ENCODE measurements at regions not wholly inside any gene's neighbourhood (a gene's known extent, or its start where the extent isn't known, plus 50 kb on each side); places are given as distances from the start of the nearest gene placed in this dataset.

DNA sequence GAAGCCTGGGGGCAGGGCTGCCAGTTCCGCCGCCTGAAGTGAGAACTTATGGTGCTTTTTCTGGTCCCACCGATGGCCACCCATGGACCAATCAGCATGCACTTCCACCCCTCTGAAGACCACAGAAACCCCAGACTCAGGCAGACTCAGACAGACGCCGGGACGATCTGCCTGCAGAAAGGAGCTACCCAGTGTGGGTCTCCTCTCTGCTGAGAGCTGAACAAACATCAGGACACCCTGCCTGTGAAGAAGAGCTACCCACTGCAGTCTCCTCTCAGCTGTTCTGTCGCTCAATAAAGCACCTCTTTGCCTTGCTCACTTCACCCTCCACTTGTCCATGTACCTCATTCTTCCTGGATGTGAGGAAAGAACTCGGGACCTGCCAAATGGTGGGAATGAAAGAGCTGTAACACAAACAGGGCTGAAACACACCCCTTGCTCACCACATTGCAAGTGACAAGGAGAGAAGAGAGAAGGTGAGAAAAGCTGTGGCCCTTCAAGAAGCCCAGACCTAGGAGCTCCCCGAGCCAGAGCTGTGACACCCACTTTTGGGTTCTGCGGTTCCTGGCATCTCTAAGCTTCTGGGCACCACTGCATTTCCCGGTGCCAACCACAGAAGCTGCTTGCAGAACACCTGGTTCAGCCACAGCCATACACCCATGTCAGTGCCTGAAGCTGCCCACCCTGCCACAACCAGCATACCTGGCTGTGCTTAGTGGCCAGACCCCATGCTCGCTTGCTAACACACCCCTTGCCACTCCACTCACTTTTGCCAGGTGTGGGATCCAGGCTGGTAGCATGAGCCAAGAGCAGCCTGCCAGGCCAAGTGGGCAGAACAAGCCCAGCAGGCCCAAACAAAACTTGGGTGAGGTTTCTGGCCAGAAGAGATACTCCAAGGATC lies 114.3 kb upstream of the TSLP start:
- DNase-seq: no peak
- peaks cover 0 to 4% (median under 1%) of the 10 kb centered on the region in 4 donors for H3K4me1 ChIP-seq
- 72 to 78% methylated on average over 12 of the region's 12 CpGs for WGBS, 2 donors
- no peaks in the 10 kb centered on the region for H3K27me3 ChIP-seq
- intact Hi-C loops (cut with DNase I): no loop called here
- no peaks in the 10 kb centered on the region for H3K36me3 ChIP-seq
- H3K4me3 ChIP-seq: no peak overlapping the region
- no peak for TF ChIP-seq POLR2A (IDR thresholded peaks at IDR 0.05)
- TF ChIP-seq, protein P1, sequence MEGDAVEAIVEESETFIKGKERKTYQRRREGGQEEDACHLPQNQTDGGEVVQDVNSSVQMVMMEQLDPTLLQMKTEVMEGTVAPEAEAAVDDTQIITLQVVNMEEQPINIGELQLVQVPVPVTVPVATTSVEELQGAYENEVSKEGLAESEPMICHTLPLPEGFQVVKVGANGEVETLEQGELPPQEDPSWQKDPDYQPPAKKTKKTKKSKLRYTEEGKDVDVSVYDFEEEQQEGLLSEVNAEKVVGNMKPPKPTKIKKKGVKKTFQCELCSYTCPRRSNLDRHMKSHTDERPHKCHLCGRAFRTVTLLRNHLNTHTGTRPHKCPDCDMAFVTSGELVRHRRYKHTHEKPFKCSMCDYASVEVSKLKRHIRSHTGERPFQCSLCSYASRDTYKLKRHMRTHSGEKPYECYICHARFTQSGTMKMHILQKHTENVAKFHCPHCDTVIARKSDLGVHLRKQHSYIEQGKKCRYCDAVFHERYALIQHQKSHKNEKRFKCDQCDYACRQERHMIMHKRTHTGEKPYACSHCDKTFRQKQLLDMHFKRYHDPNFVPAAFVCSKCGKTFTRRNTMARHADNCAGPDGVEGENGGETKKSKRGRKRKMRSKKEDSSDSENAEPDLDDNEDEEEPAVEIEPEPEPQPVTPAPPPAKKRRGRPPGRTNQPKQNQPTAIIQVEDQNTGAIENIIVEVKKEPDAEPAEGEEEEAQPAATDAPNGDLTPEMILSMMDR (IDR thresholded peaks at IDR 0.05): no peak
- no peak for TF ChIP-seq EP300 (IDR thresholded peaks at IDR 0.05)
- H3K9me3 ChIP-seq: no peaks in the 10 kb centered on the region
- H3K27ac ChIP-seq: no peak overlapping the region

DNA sequence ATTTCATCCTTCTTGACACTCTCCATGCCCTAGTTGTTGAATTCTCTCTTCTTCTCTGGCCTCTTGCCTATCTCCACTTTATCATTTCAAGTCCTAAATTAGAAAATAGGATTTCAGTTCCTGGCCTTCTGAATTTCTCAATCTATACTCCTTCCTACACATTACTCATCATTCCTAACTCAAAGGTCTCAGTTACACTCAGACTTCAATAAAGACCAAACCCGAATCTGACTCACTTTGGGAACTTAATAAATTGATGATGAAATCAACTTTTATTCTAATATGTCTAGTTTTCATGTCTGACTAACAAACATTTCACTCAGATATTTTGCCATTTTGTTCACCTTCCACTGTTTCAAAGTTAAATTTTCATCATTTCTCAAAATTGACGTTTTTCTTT lies 113.6 kb upstream of the TSLP start:
- TF ChIP-seq POLR2AphosphoS5 (IDR thresholded peaks at IDR 0.05): no peak
- TF ChIP-seq POLR2A (IDR thresholded peaks at IDR 0.05): no peak
- TF ChIP-seq, protein P1 (IDR thresholded peaks at IDR 0.05): no peak
- TF ChIP-seq EP300 (IDR thresholded peaks at IDR 0.05): no peak
- WGBS, 2 donors: 48 to 70% methylated on average over 2 of the region's 2 CpGs
- Histone ChIP-seq H3K4me1 (peaks cover 0 to 12% (median 2%) of the 10 kb centered on the region in 4 donors), H3K9me3 (no peaks in the 10 kb centered on the region), H3K27me3 (no peaks in the 10 kb centered on the region), H3K27ac (no peak overlapping the region), H3K36me3 (no peaks in the 10 kb centered on the region), H3K4me3 (no peak overlapping the region)
- no peak for DNase-seq
- intact Hi-C loops (cut with DNase I): no loop called here

DNA sequence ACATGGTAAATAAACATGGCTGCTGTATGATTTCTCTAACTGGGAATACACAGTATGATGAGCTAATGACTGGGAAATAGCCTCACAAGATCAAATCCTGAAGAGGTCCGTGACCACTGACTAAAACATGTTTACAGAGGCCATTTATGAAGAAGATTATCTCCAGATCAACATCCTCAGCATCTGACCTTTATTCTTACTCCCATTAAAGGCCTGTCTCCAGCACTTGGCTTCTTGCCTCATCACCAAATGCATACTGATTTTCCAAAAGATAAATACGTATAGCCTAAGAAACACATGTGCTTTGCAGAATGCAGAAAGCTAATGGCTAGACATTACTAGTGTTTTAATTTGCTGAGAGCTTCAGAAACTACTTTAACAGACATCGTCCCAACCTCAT lies 108.0 kb upstream of the TSLP start:
- peaks cover 0 to under 1% (median 0%) of the 10 kb centered on the region in 4 donors for H3K9me3 ChIP-seq
- H3K27me3 ChIP-seq: no peaks in the 10 kb centered on the region
- no peaks in the 10 kb centered on the region for H3K36me3 ChIP-seq
- H3K4me3 ChIP-seq: no peak overlapping the region
- intact Hi-C loops (cut with DNase I): no loop called here
- peaks cover 0 to 23% (median 6%) of the 10 kb centered on the region in 4 donors for H3K4me1 ChIP-seq
- H3K27ac ChIP-seq: no peak overlapping the region
- TF ChIP-seq, protein P1 (IDR thresholded peaks at IDR 0.05): no peak
- TF ChIP-seq POLR2AphosphoS5 (IDR thresholded peaks at IDR 0.05) (no peak), POLR2A (IDR thresholded peaks at IDR 0.05) (no peak), EP300 (IDR thresholded peaks at IDR 0.05) (no peak)
- 60 to 68% methylated on average over 3 of the region's 3 CpGs for WGBS, 2 donors
- DNase-seq: no peak

DNA sequence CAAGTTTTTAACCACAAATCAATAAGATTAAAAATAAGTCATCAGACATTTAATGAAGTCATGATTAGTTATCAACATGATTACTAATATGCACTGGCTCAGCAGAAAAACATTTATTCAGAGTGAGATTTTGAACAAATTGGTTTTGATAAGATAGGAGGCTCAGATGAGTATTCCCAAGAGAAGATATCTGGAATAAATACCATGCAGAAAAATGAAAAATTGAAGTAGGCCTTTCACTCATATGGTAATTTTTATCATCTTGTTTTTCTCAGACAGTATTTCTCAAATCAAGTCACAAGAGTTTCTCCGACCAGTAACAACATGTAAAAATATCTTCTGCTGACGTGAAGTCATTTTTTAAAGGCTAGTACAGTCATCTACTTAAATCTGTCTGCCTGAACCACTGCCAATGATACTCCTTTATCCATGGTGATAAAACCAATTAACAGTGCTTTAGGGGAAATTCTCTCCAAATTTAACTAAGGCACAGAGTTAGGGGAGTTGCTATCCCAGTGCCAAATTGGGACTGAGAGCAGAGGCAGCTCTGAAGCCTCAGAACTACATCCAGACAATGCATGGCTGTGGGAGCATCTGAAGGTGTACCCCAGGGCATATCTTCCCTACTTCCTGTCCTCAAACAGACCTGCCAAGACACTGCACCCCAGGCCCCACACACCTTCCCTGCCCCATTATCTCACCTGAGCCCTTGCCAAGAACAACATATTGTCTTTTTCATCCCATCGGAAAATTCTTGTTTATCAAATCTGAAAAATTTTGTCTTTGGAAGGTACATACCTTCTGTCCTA lies 105.5 kb upstream of the TSLP start:
- H3K27me3 ChIP-seq: no peaks in the 10 kb centered on the region
- TF ChIP-seq POLR2AphosphoS5 (IDR thresholded peaks at IDR 0.05): no peak
- TF ChIP-seq, protein P1 (IDR thresholded peaks at IDR 0.05): no peak
- no peak for TF ChIP-seq POLR2A (IDR thresholded peaks at IDR 0.05)
- TF ChIP-seq EP300 (IDR thresholded peaks at IDR 0.05): no peak
- no peak for DNase-seq

More for the DNA sequence above, 105.5 kb upstream of the TSLP start:
- no peaks in the 10 kb centered on the region for H3K36me3 ChIP-seq
- intact Hi-C loops (cut with DNase I): no loop called here
- H3K9me3 ChIP-seq: peaks cover 0 to 3% (median 0%) of the 10 kb centered on the region in 4 donors
- no peak overlapping the region for H3K27ac ChIP-seq
- 72 to 81% methylated on average over 3 of the region's 3 CpGs for WGBS, 2 donors
- no peak overlapping the region for H3K4me3 ChIP-seq
- peaks cover 0 to 23% (median 6%) of the 10 kb centered on the region in 4 donors for H3K4me1 ChIP-seq
